CD14-positive monocyte (primary cell): ENCODE measurements at regions not wholly inside any gene's neighbourhood (a gene's known extent, or its start where the extent isn't known, plus 50 kb on each side); places are given as distances from the start of the nearest gene placed in this dataset.

Experiments
- DNase-seq, 3 donors: peaks; one replicate each; pipeline ENCODE4 v3.0.0-alpha.2; 2011 to 2022
- H2AFZ ChIP-seq: 2 replicates; pipeline ENCODE4 v1.6.0; 2012; ENCODE audit warnings: mild to moderate bottlenecking, low read depth, low read length, inconsistent platforms; ENCODE audit not compliant: insufficient read depth, poor library complexity, severe bottlenecking
- H3K27ac ChIP-seq, 2 donors: 1 replicate in 1 of 2; 2 replicates in 1 of 2; pipeline ENCODE4 v1.5.1; 2012 to 2013; ENCODE audit warnings: low read length in 2 of 2, control low read depth in 1 of 2, inconsistent platforms in 1 of 2, low read depth in 1 of 2, mild to moderate bottlenecking in 1 of 2
- H3K27me3 ChIP-seq, 2 donors: one replicate each; pipeline versions ENCODE4 v1.6.0 to v1.6.1; 2011 to 2013; ENCODE audit warnings: low read length in 2 of 2; ENCODE audit not compliant: control insufficient read depth in 2 of 2, insufficient read depth in 2 of 2
- H3K36me3 ChIP-seq, 2 donors: replicated peaks in 1 of 2; 1 replicate in 1 of 2; 2 replicates in 1 of 2; pipeline versions ENCODE4 v1.5.1 to v1.6.1; 2012 to 2013; ENCODE audit warnings: low read length in 2 of 2, control low read depth in 1 of 2, inconsistent platforms in 1 of 2, mild to moderate bottlenecking in 1 of 2; ENCODE audit not compliant: insufficient read depth in 2 of 2, control insufficient read depth in 1 of 2
- H3K4me1 ChIP-seq, 2 donors: 1 replicate in 1 of 2; 2 replicates in 1 of 2; pipeline versions ENCODE4 v1.5.1 to v1.6.1; 2012 to 2013; ENCODE audit warnings: low read length in 2 of 2, control low read depth in 1 of 2, inconsistent platforms in 1 of 2, mild to moderate bottlenecking in 1 of 2, moderate library complexity in 1 of 2; ENCODE audit not compliant: insufficient read depth in 2 of 2, control insufficient read depth in 1 of 2
- H3K4me2 ChIP-seq: replicated peaks from 2 replicates; pipeline ENCODE3; 2012; ENCODE audit warnings: low read length, moderate library complexity, mild to moderate bottlenecking; ENCODE audit not compliant: poor library complexity, severe bottlenecking; ENCODE audit errors: extremely low read depth
- H3K4me3 ChIP-seq, 3 experiments: fragments of 200-600 bp in 1 of 3; sonication (generic) in 1 of 3; replicated peaks in 1 of 3; 1 replicate in 2 of 3; 2 replicates in 1 of 3; pipeline ENCODE4 v1.5.1; 2011 to 2013; ENCODE audit warnings: low read length in 3 of 3, mild to moderate bottlenecking in 3 of 3, control low read depth in 2 of 3, low read depth in 2 of 3, inconsistent platforms in 1 of 3, moderate library complexity in 1 of 3
- H3K79me2 ChIP-seq: 2 replicates; pipeline ENCODE4 v1.6.0; 2012; ENCODE audit warnings: mild to moderate bottlenecking, control low read depth, inconsistent platforms, low read length, moderate library complexity; ENCODE audit not compliant: insufficient read depth
- H3K9ac ChIP-seq: 2 replicates; pipeline ENCODE4 v1.6.0; 2017; ENCODE audit warnings: low read length, mild to moderate bottlenecking; ENCODE audit not compliant: insufficient read depth, poor library complexity, severe bottlenecking
- H3K9me3 ChIP-seq, 2 donors: replicated peaks in 1 of 2; 1 replicate in 1 of 2; 2 replicates in 1 of 2; pipeline versions ENCODE4 v1.5.1 to v1.6.1; 2012 to 2013; ENCODE audit warnings: low read length in 2 of 2, control low read depth in 1 of 2; ENCODE audit not compliant: control insufficient read depth in 1 of 2, insufficient read depth in 1 of 2
- H4K20me1 ChIP-seq: 2 replicates; pipeline ENCODE4 v1.6.0; 2012; ENCODE audit warnings: mild to moderate bottlenecking, low read length, control low read depth, moderate library complexity; ENCODE audit not compliant: insufficient read depth
- H3K27ac Mint-ChIP-seq, 7 donors: one replicate each; pipeline ENCODE4 v1.8.0; 2020; ENCODE audit warnings: mild to moderate bottlenecking in 7 of 7, mixed read lengths in 7 of 7, moderate library complexity in 6 of 7, inconsistent platforms in 2 of 7
- H3K27me3 Mint-ChIP-seq, 3 donors: one replicate each; pipeline ENCODE4 v1.8.0; 2021 to 2022; ENCODE audit warnings: low read depth in 3 of 3, mild to moderate bottlenecking in 3 of 3, mixed read lengths in 3 of 3, moderate library complexity in 3 of 3, inconsistent platforms in 1 of 3
- H3K36me3 Mint-ChIP-seq, 2 donors: one replicate each; pipeline ENCODE4 v1.8.0; 2020; ENCODE audit warnings: mixed read lengths in 2 of 2, inconsistent platforms in 1 of 2, mild to moderate bottlenecking in 1 of 2
- H3K4me1 Mint-ChIP-seq: one replicate; pipeline ENCODE4 v1.8.0; 2020; ENCODE audit warnings: mild to moderate bottlenecking, mixed read lengths
- H3K4me3 Mint-ChIP-seq, 2 donors: one replicate each; pipeline ENCODE4 v1.8.0; 2020; ENCODE audit warnings: mild to moderate bottlenecking in 2 of 2, mixed read lengths in 2 of 2, moderate library complexity in 1 of 2
- H3K9me3 Mint-ChIP-seq, 7 donors: one replicate each; pipeline ENCODE4 v1.8.0; 2020 to 2022; ENCODE audit warnings: mixed read lengths in 7 of 7, mild to moderate bottlenecking in 6 of 7, moderate library complexity in 6 of 7, inconsistent platforms in 2 of 7
- CTCF ChIP-seq: fragments of 200-600 bp; IDR thresholded peaks from one replicate; pipeline ENCODE4 v1.8.0; 2022; ENCODE audit warnings: antibody characterized with exemption, mild to moderate bottlenecking
- WGBS: methylation state at CpG from one replicate; pipeline ENCODE4 v1.1.5; 2013; ENCODE audit warnings: missing lambda C conversion rate; ENCODE audit not compliant: insufficient coverage; 5-methylcytosine and 5-hydroxymethylcytosine counted together
- intact Hi-C, 2 donors: fragments of 100-400 bp; cut with micrococcal nuclease; formaldehyde crosslinking; loops; one replicate each; pipeline versions ENCODE4 v1.15.0 to v1.15.1; 2023

GRCh38 chrX:110881971-110882370 lies 86.4 kb upstream of the CHRDL1 start:
- H3K36me3 Mint-ChIP-seq, result no peaks in the 10 kb centered on the region
- peaks cover 0 to 2% of the 10 kb centered on the region in 2 donors for H3K27me3 ChIP-seq
- WGBS, result no CpG with 5 or more reads among the region's 1 CpG

GRCh38 chrX:110877326-110877725 lies 81.7 kb upstream of the CHRDL1 start:
- Histone ChIP-seq H3K9ac (no peak overlapping the region), H3K4me3 (no peak overlapping the region), H3K36me3 (no peaks in the 10 kb centered on the region), H4K20me1 (no peaks in the 10 kb centered on the region), H2AFZ (no peak overlapping the region), H3K4me1 (no peaks in the 10 kb centered on the region), H3K4me2 (no peak overlapping the region), H3K27me3 (peaks cover 0 to 2% of the 10 kb centered on the region in 2 donors), H3K79me2 (no peaks in the 10 kb centered on the region), H3K27ac (no peak overlapping the region), H3K9me3 (peaks cover 4 to 23% of the 10 kb centered on the region in 2 donors)
- Mint-ChIP-seq H3K36me3 (no peaks in the 10 kb centered on the region), H3K4me1 (no peaks in the 10 kb centered on the region), H3K9me3 (peaks cover 4 to 18% (median 9%) of the 10 kb centered on the region in 7 donors), H3K27ac (no peak overlapping the region), H3K4me3 (no peak overlapping the region), H3K27me3 (no peaks in the 10 kb centered on the region)
- no peak for DNase-seq
- TF ChIP-seq CTCF, result no peak
- intact Hi-C loops, result no loop called here

More at GRCh38 chrX:110881971-110882370, 86.4 kb upstream of the CHRDL1 start:
- Mint-ChIP-seq H3K27me3 (peaks cover 0 to 2% (median 0%) of the 10 kb centered on the region in 3 donors), H3K9me3 (peaks cover 4 to 25% (median 9%) of the 10 kb centered on the region in 7 donors), H3K27ac (no peak overlapping the region), H3K4me3 (no peak overlapping the region), H3K4me1 (no peaks in the 10 kb centered on the region)
- no peak for TF ChIP-seq CTCF
- H4K20me1 ChIP-seq, result no peaks in the 10 kb centered on the region
- intact Hi-C loops, result no loop called here
- no peak overlapping the region for H3K9ac ChIP-seq
- H3K4me1 ChIP-seq, result no peaks in the 10 kb centered on the region
- H2AFZ ChIP-seq, result no peak overlapping the region
- no peak for DNase-seq
- H3K27ac ChIP-seq, result no peak overlapping the region
- no peak overlapping the region for H3K4me2 ChIP-seq
- H3K36me3 ChIP-seq, result no peaks in the 10 kb centered on the region
- H3K4me3 ChIP-seq, result no peak overlapping the region
- peaks cover 4 to 23% of the 10 kb centered on the region in 2 donors for H3K9me3 ChIP-seq
- no peaks in the 10 kb centered on the region for H3K79me2 ChIP-seq
